Spleen (tissue), 7 donors: ENCODE measurements at regions not wholly inside any gene's neighbourhood (a gene's known extent, or its start where the extent isn't known, plus 50 kb on each side); places are given as distances from the start of the nearest gene placed in this dataset.

ENCODE experiments used
- CTCF ChIP-seq, 11 experiments: fragments of 200-600 bp in 7 of 11; fragments of 450-650 bp in 4 of 11; sonication (generic) in 4 of 11; IDR thresholded peaks in 8 of 11; conservative IDR thresholded peaks in 3 of 11; 1 replicate in 7 of 11; 2 replicates in 4 of 11; pipeline versions ENCODE4 v1.4.0 to v1.8.0; 2016 to 2021; ENCODE audit warnings: antibody characterized with exemption in 11 of 11, inconsistent platforms in 4 of 11, mild to moderate bottlenecking in 1 of 11
- POLR2A ChIP-seq, 3 donors: fragments of 450-650 bp; IDR thresholded peaks; one replicate each; pipeline ENCODE4 v1.5.1; 2017; ENCODE audit warnings: antibody characterized with exemption in 3 of 3, mild to moderate bottlenecking in 1 of 3
- donor health status: DM: no; HTN: no; CAD: no; lungs with moderate emphysema.
- donor health status: DM: no; HTN: no; CAD: no.
- donor health status: DM: no; HTN: no; CAD: no.

GRCh38 chr17:14933676-14934075 is 331.4 kb downstream of the PMP22 start:
- no peak for TF ChIP-seq CTCF (IDR thresholded peaks at IDR 0.05 in 8 of 11, conservative IDR thresholded peaks at IDR 0.05 in 3 of 11)
- no peak for TF ChIP-seq POLR2A (IDR thresholded peaks at IDR 0.05)
